HG02798 (cell line): ENCODE measurements at regions not wholly inside any gene's neighbourhood (a gene's known extent, or its start where the extent isn't known, plus 50 kb on each side); places are given as distances from the start of the nearest gene placed in this dataset.
"Not testable (repeated sequence)": the region's sequence is repeated elsewhere in the genome, so short reads cannot be mapped to it uniquely, and the experiment has no call there.

Source experiments
- ATAC-seq: cut with Tn5 transposase; IDR thresholded peaks from one replicate; pipeline ENCODE4 v1.9.1; 2021; ENCODE audit warnings: mild to moderate bottlenecking; ENCODE audit not compliant: unreplicated experiment, poor library complexity

GRCh38 chr11:90330632-90331031 is 107.8 kb upstream of the CHORDC1 start:
- ATAC-seq: no peak

DNA sequence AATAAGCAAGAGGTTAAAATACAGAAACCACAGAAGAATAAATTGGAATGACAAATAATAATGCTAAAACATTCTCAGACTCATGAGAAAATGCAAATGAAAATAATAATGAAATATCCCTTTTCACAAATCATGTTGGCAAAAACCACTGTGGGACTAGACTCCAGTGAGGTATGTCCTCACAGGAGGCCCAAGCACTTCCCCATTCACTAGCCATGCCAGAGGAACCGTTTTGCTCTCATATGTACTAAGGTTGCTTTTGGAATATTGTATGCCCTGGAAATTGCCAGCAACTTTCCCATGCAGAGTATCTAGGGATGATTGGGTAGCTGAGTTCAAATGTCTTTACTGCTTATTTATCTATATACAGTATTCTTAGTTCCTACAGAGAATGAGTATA is 106.2 kb upstream of the CHORDC1 start:
- no peak for ATAC-seq

DNA sequence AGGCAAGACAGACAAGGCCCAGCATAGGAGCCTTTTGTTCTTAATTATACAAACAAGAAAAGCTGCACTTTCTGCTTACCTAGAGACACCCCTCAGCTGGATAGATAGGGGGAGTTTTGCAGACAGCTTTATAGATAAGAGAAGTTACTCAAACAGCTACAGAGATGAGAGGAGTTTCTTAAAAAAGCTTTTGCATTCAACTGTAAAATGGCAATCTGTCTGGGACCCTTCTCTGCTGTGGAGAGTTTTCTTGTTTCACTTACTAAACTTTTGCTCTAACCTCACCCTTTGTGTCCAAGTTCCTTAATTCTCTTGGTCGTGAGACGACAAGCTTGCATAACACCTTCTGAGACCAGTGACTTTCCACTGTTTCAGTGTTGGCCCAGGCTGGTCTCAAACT is 103.8 kb upstream of the CHORDC1 start:
- no peak for ATAC-seq

- no peak for ATAC-seq
Observed at GRCh38 chr11:90323289-90323688, 100.4 kb upstream of the CHORDC1 start.

- ATAC-seq: no peak
Observed at GRCh38 chr11:90321018-90321417, 98.2 kb upstream of the CHORDC1 start.

DNA sequence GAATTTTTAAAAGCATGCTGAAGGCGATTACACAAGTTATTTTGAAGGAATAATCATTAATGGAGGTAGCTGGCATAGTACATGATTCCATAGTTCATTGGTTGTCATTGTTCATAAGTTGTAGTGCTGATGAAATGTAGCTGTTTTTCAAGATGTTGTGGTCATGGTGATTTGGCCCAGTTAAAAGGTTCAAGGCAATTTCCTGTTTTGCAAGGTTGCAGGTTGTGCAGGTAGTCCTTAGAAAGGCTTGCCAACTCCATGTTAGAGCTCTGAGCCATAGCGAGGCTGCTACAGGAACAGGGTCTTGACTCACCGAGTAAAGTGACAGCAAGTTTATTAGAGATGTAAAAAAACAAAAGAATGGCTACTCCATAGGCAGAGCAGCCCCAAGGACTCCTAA is 95.8 kb upstream of the CHORDC1 start:
- ATAC-seq: no peak

GRCh38 chr11:90310210-90310609 is 87.4 kb upstream of the CHORDC1 start:
- no peak for ATAC-seq

GRCh38 chr11:90309693-90310092 is 86.8 kb upstream of the CHORDC1 start:
- ATAC-seq: no peak

GRCh38 chr11:90294526-90294925 is 71.7 kb upstream of the CHORDC1 start:
- no peak for ATAC-seq

DNA sequence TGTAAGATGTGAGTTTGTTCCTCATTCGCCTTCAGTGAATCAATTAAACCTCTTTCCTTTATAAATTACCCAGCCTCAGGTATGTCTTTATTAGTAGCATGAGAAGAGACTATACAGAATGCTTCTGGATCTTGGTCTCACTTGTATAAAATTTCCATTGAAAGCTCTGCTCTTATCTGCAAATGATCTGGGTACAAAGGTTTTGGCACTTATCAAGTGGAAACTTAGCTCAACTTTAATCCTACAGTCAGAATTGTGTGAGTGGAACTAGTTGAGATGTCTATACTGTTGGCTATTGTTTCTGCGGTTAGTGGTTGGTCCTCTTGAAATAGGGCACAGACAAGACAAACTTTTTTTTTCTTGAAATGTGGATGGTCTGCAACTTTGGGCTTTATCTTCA is 71.2 kb upstream of the CHORDC1 start:
- no peak for ATAC-seq

- ATAC-seq: no peak
Observed at GRCh38 chr11:90288212-90288821, 65.5 kb upstream of the CHORDC1 start.

DNA sequence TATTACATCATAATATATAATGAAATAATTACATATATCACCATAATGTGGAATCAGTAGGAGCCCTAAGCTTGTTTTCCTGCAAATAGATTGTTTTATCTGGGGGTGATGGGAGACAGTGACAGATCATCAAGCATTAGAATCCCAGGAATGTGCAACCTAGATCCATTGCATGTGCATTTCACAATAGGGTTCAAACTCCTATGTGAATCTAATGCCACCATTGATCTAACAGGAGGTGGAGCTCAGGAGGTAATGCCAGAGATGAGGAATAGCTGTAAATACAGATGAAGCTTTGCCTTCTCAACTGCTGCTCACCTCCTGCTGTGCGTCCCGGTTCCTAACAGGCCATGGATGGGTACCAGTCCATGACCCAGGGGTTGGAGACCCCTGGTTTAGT is 63.8 kb upstream of the CHORDC1 start:
- ATAC-seq: no peak

GRCh38 chr11:90284171-90284570 is 61.3 kb upstream of the CHORDC1 start:
- no peak for ATAC-seq

DNA sequence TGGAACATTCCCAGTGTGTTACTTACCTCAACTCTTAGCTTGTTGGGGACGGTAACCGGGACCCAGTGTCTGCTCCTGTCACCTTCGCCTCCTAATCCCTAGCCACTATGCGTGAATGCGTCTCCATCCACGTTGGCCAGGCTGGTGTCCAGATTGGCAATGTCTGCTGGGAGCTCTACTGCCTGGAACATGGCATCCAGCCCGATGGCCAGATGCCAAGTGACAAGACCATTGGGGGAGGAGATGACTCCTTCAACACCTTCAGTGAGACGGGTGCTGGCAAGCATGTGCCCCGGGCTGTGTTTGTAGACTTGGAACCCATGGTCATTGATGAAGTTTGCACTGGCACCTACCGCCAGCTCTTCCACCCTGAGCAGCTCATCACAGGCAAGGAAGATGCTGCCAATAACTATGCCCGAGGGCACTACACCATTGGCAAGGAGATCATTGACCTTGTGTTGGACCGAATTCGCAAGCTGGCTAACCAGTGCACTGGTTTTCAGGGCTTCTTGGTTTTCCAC is 59.8 kb upstream of the CHORDC1 start:
- not testable (repeated sequence) for ATAC-seq

DNA sequence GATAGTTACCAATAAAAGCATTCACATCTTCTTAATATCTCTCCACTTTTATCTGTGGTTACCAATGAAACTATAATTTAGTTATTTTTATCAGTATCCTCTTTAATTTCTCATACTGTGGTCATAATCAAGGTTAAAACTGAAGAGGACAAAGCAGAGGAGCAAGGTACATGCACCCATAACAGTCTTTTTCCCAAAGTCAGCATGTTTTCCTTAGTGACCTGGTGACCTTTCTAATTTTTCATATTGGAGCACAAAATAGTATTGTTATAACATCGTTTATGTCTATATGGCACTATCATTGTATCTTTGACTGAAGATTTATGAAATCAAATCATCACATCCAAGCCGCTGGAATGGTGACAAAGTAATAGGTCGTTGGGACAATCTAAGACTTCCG is 51.5 kb upstream of the CHORDC1 start:
- no peak for ATAC-seq
